Tibial artery (tissue), 4 donors: ENCODE measurements at regions not wholly inside any gene's neighbourhood (a gene's known extent, or its start where the extent isn't known, plus 50 kb on each side); places are given as distances from the start of the nearest gene placed in this dataset.

Source experiments
- DNase-seq, 2 donors: peaks; one replicate each; pipeline ENCODE4 v3.0.0-alpha.2; 2019
- H3K27ac ChIP-seq, 2 donors: fragments of 200-600 bp; sonication (generic) in 1 of 2; 1 replicate in 1 of 2; 2 replicates in 1 of 2; pipeline ENCODE4 v1.5.1; 2018 to 2019; ENCODE audit warnings: mild to moderate bottlenecking in 1 of 2
- H3K27me3 ChIP-seq, 2 donors: fragments of 200-600 bp; sonication (generic) in 1 of 2; one replicate each; pipeline versions ENCODE4 v1.5.1 to v1.6.0; 2016 to 2019
- H3K36me3 ChIP-seq, 3 donors: fragments of 200-600 bp; sonication (generic) in 2 of 3; one replicate each; pipeline ENCODE4 v1.5.1; 2016 to 2019; ENCODE audit warnings: mild to moderate bottlenecking in 2 of 3
- H3K4me1 ChIP-seq, 4 donors: fragments of 200-600 bp; sonication (generic) in 2 of 4; 1 replicate in 3 of 4; 2 replicates in 1 of 4; pipeline ENCODE4 v1.5.1; 2016 to 2019
- H3K4me3 ChIP-seq, 2 donors: fragments of 200-600 bp; sonication (generic) in 1 of 2; 1 replicate in 1 of 2; 2 replicates in 1 of 2; pipeline ENCODE4 v1.5.1; 2018 to 2019; ENCODE audit warnings: mild to moderate bottlenecking in 2 of 2
- H3K9me3 ChIP-seq, 3 donors: fragments of 200-600 bp; sonication (generic) in 1 of 3; one replicate each; pipeline ENCODE4 v1.5.1; 2016 to 2019
- CTCF ChIP-seq, 2 experiments: fragments of 200-600 bp in 1 of 2; fragments of 450-650 bp in 1 of 2; IDR thresholded peaks; one replicate each; pipeline ENCODE4 v1.5.1; 2017 to 2019; ENCODE audit warnings: antibody characterized with exemption in 2 of 2, mild to moderate bottlenecking in 1 of 2, moderate library complexity in 1 of 2
- intact Hi-C: fragments of 100-400 bp; cut with DNase I; formaldehyde crosslinking; loops from one replicate; pipeline ENCODE4 v1.15.0; 2023; ENCODE audit warnings: low total_unique reads

- TF ChIP-seq CTCF (IDR thresholded peaks at IDR 0.05): no peak
- Histone ChIP-seq H3K4me1 (no peaks in the 10 kb centered on the region), H3K27ac (no peak overlapping the region), H3K36me3 (no peaks in the 10 kb centered on the region), H3K9me3 (no peaks in the 10 kb centered on the region), H3K4me3 (no peak overlapping the region), H3K27me3 (peaks cover 0 to 8% of the 10 kb centered on the region in 2 donors)
- intact Hi-C loops: no loop called here
- DNase-seq: no peak
Observed at GRCh38 chr17:33370401-33370800, 77.3 kb upstream of the ASIC2 start.

- H3K4me1 ChIP-seq: no peaks in the 10 kb centered on the region
- no peak for TF ChIP-seq CTCF (IDR thresholded peaks at IDR 0.05)
- no peak overlapping the region for H3K27ac ChIP-seq
- H3K4me3 ChIP-seq: no peak overlapping the region
- no peaks in the 10 kb centered on the region for H3K9me3 ChIP-seq
- H3K36me3 ChIP-seq: no peaks in the 10 kb centered on the region
- intact Hi-C loops: no loop called here
- H3K27me3 ChIP-seq: peaks cover 0 to 8% of the 10 kb centered on the region in 2 donors
- DNase-seq: no peak
Observed at GRCh38 chr17:33371377-33371776, 78.3 kb upstream of the ASIC2 start.

- Histone ChIP-seq H3K4me1 (no peaks in the 10 kb centered on the region), H3K27ac (no peak overlapping the region), H3K9me3 (no peaks in the 10 kb centered on the region), H3K36me3 (no peaks in the 10 kb centered on the region), H3K4me3 (no peak overlapping the region), H3K27me3 (peaks cover 0 to 8% of the 10 kb centered on the region in 2 donors)
- TF ChIP-seq CTCF (IDR thresholded peaks at IDR 0.05): no peak
- intact Hi-C loops: no loop called here
- DNase-seq: no peak
Observed at GRCh38 chr17:33373273-33373672, 80.2 kb upstream of the ASIC2 start.

GRCh38 chr17:33375103-33375502 lies 82.0 kb upstream of the ASIC2 start:
- Histone ChIP-seq H3K9me3 (no peaks in the 10 kb centered on the region), H3K27me3 (peaks cover 0 to 8% of the 10 kb centered on the region in 2 donors), H3K4me3 (no peak overlapping the region), H3K4me1 (no peaks in the 10 kb centered on the region), H3K36me3 (no peaks in the 10 kb centered on the region), H3K27ac (no peak overlapping the region)
- DNase-seq: no peak
- intact Hi-C loops: no loop called here
- no peak for TF ChIP-seq CTCF (IDR thresholded peaks at IDR 0.05)

- TF ChIP-seq CTCF (IDR thresholded peaks at IDR 0.05): no peak
- intact Hi-C loops: no loop called here
- Histone ChIP-seq H3K4me3 (no peak overlapping the region), H3K27ac (no peak overlapping the region), H3K4me1 (no peaks in the 10 kb centered on the region), H3K9me3 (no peaks in the 10 kb centered on the region), H3K27me3 (peaks cover 0 to 8% of the 10 kb centered on the region in 2 donors), H3K36me3 (no peaks in the 10 kb centered on the region)
- DNase-seq: no peak
Observed at GRCh38 chr17:33375783-33376182, 82.7 kb upstream of the ASIC2 start.
